Neural cell (in vitro differentiated cells): ENCODE measurements at regions not wholly inside any gene's neighbourhood (a gene's known extent, or its start where the extent isn't known, plus 50 kb on each side); places are given as distances from the start of the nearest gene placed in this dataset.

Experiments
- EP300 ChIP-seq: fragments of 450-650 bp; conservative IDR thresholded peaks from 2 replicates; pipeline ENCODE4 v1.6.1; 2014; ENCODE audit warnings: antibody characterized with exemption, mild to moderate bottlenecking, moderate library complexity; ENCODE audit not compliant: poor library complexity, severe bottlenecking
- MXI1 ChIP-seq: fragments of 450-650 bp; conservative IDR thresholded peaks from 2 replicates; pipeline ENCODE4 v1.6.1; 2014; ENCODE audit warnings: antibody characterized with exemption, mild to moderate bottlenecking; ENCODE audit not compliant: poor library complexity, severe bottlenecking

DNA sequence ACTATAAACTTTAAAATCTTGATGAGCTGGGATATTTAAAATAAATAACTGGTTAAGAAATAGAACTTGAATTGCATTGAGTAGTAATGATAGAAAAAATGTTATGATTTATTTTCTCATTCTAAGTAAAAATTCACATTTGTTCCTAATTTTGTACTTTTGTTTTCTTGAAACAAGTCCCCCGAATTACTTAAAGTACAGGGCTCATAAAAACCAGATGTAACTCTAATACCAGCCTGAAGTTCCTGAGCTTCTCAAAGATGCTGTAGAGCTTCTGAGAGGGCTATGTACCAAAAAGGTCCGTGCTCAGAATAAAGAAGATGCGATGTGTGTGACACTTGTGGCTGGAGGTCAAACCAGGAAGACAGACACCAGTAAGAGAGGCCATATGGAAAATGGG is 116.1 kb upstream of the TACR1 start:
- no peak for TF ChIP-seq EP300
- TF ChIP-seq MXI1: no peak
